CD8-positive, alpha-beta memory T cell (primary cell): ENCODE measurements at regions not wholly inside any gene's neighbourhood (a gene's known extent, or its start where the extent isn't known, plus 50 kb on each side); places are given as distances from the start of the nearest gene placed in this dataset.
"Not testable (repeated sequence)": the region's sequence is repeated elsewhere in the genome, so short reads cannot be mapped to it uniquely, and the experiment has no call there.

Experiments
- CTCF ChIA-PET: fragments of 350-600 bp; sonication (Branson Sonifier 250); formaldehyde crosslinking; loops from one replicate; lab custom pipeline; 2021; ENCODE audit warnings: antibody characterized with exemption; lab: Charles Lee
- POLR2A ChIA-PET: fragments of 350-600 bp; sonication (Branson Sonifier 250); formaldehyde crosslinking; loops from one replicate; lab custom pipeline; 2021; ENCODE audit warnings: antibody characterized with exemption; lab: Charles Lee
- DNase-seq, 5 donors: peaks; one replicate each; pipeline versions ENCODE4 v3.0.0 to v3.0.0-alpha.2; 2020 to 2022; ENCODE audit warnings: mixed read lengths in 1 of 5
- H3K27ac ChIP-seq: one replicate; pipeline ENCODE4 v1.7.0; 2013; ENCODE audit warnings: low read depth, mild to moderate bottlenecking, low read length, moderate library complexity
- H3K27me3 ChIP-seq: 2 replicates; pipeline ENCODE4 v1.7.0; 2013; ENCODE audit warnings: low read length, mild to moderate bottlenecking; ENCODE audit not compliant: insufficient read depth, poor library complexity, severe bottlenecking
- H3K36me3 ChIP-seq: 2 replicates; pipeline ENCODE4 v1.7.0; 2013; ENCODE audit warnings: mild to moderate bottlenecking, low read length, moderate library complexity; ENCODE audit not compliant: insufficient read depth
- H3K4me1 ChIP-seq: 2 replicates; pipeline ENCODE4 v1.7.0; 2013; ENCODE audit warnings: mild to moderate bottlenecking, low read length, moderate library complexity; ENCODE audit not compliant: insufficient read depth
- H3K4me3 ChIP-seq: 2 replicates; pipeline ENCODE4 v1.7.0; 2013; ENCODE audit warnings: mild to moderate bottlenecking, low read length
- H3K9me3 ChIP-seq: 2 replicates; pipeline ENCODE4 v1.7.0; 2013; ENCODE audit warnings: mild to moderate bottlenecking, low read length
- H3K27ac Mint-ChIP-seq, 8 donors: one replicate each; pipeline ENCODE4 v1.8.0; 2020 to 2021; ENCODE audit warnings: mixed read lengths in 8 of 8, mild to moderate bottlenecking in 6 of 8, inconsistent platforms in 3 of 8, moderate library complexity in 3 of 8
- H3K27me3 Mint-ChIP-seq, 2 donors: one replicate each; pipeline ENCODE4 v1.8.0; 2020 to 2021; ENCODE audit warnings: mixed read lengths in 2 of 2, mild to moderate bottlenecking in 1 of 2, moderate library complexity in 1 of 2
- H3K36me3 Mint-ChIP-seq, 3 donors: one replicate each; pipeline ENCODE4 v1.8.0; 2020 to 2021; ENCODE audit warnings: mixed read lengths in 3 of 3, inconsistent platforms in 1 of 3, mild to moderate bottlenecking in 1 of 3
- H3K4me1 Mint-ChIP-seq, 3 donors: one replicate each; pipeline ENCODE4 v1.8.0; 2020 to 2021; ENCODE audit warnings: mixed read lengths in 3 of 3, inconsistent platforms in 1 of 3, mild to moderate bottlenecking in 1 of 3
- H3K4me3 Mint-ChIP-seq, 7 donors: one replicate each; pipeline ENCODE4 v1.8.0; 2020 to 2021; ENCODE audit warnings: mixed read lengths in 7 of 7, mild to moderate bottlenecking in 6 of 7, moderate library complexity in 4 of 7, inconsistent platforms in 2 of 7
- H3K9me3 Mint-ChIP-seq, 5 donors: one replicate each; pipeline ENCODE4 v1.8.0; 2020 to 2022; ENCODE audit warnings: mixed read lengths in 5 of 5, mild to moderate bottlenecking in 3 of 5, moderate library complexity in 2 of 5, inconsistent platforms in 1 of 5

GRCh38 chr4:148630051-148630450, 187.8 kb upstream of the NR3C2 start:
- Histone ChIP-seq H3K9me3 (no peaks in the 10 kb centered on the region), H3K27ac (no peak overlapping the region), H3K4me3 (no peak overlapping the region), H3K4me1 (no peaks in the 10 kb centered on the region), H3K36me3 (no peaks in the 10 kb centered on the region), H3K27me3 (no peaks in the 10 kb centered on the region)
- Mint-ChIP-seq H3K36me3 (no peaks in the 10 kb centered on the region), H3K4me3 (no peak overlapping the region), H3K27ac (no peak overlapping the region), H3K4me1 (no peaks in the 10 kb centered on the region), H3K9me3 (peaks cover 0 to 6% (median 2%) of the 10 kb centered on the region in 5 donors), H3K27me3 (peaks cover 3 to 4% of the 10 kb centered on the region in 2 donors)
- DNase-seq: no peak
- CTCF ChIA-PET: no interaction called here
- POLR2A ChIA-PET: no interaction called here

GRCh38 chr4:148618856-148619255, 176.6 kb upstream of the NR3C2 start:
- Histone ChIP-seq H3K36me3 (no peaks in the 10 kb centered on the region), H3K27ac (no peak overlapping the region), H3K4me1 (no peaks in the 10 kb centered on the region), H3K27me3 (no peaks in the 10 kb centered on the region), H3K9me3 (no peaks in the 10 kb centered on the region), H3K4me3 (no peak overlapping the region)
- no peaks in the 10 kb centered on the region for H3K4me1 Mint-ChIP-seq
- peaks cover 0 to 2% of the 10 kb centered on the region in 2 donors for H3K27me3 Mint-ChIP-seq
- ChIA-PET CTCF (no interaction called here), POLR2A (no interaction called here)
- peaks cover 10 to 35% (median 21%) of the 10 kb centered on the region in 5 donors for H3K9me3 Mint-ChIP-seq
- no peak overlapping the region for H3K4me3 Mint-ChIP-seq
- H3K36me3 Mint-ChIP-seq: peaks cover 0 to 11% (median 0%) of the 10 kb centered on the region in 3 donors
- no peak for DNase-seq
- H3K27ac Mint-ChIP-seq: no peak overlapping the region

- H3K4me1 Mint-ChIP-seq: no peaks in the 10 kb centered on the region
- DNase-seq: no peak
Measured at GRCh38 chr4:148608968-148609367, 166.8 kb upstream of the NR3C2 start.

GRCh38 chr4:148598418-148599207, 156.4 kb upstream of the NR3C2 start:
- H3K27ac Mint-ChIP-seq, H3K4me1 ChIP-seq, H3K27ac ChIP-seq, H3K27me3 ChIP-seq, DNase-seq, CTCF ChIA-PET, H3K4me3 Mint-ChIP-seq, POLR2A ChIA-PET, H3K4me3 ChIP-seq, H3K4me1 Mint-ChIP-seq, H3K27me3 Mint-ChIP-seq, H3K36me3 ChIP-seq, H3K9me3 ChIP-seq: not testable (repeated sequence)
- H3K9me3 Mint-ChIP-seq: peaks cover 28 to 65% (median 52%) of the 10 kb centered on the region in 5 donors
- peaks cover 2 to 48% (median 4%) of the 10 kb centered on the region in 3 donors for H3K36me3 Mint-ChIP-seq

More at GRCh38 chr4:148608968-148609367, 166.8 kb upstream of the NR3C2 start:
- Histone ChIP-seq H3K4me3 (no peak overlapping the region), H3K36me3 (no peaks in the 10 kb centered on the region), H3K9me3 (no peaks in the 10 kb centered on the region), H3K27ac (no peak overlapping the region), H3K4me1 (no peaks in the 10 kb centered on the region), H3K27me3 (no peaks in the 10 kb centered on the region)
- peaks cover 0 to 18% (median 16%) of the 10 kb centered on the region in 5 donors for H3K9me3 Mint-ChIP-seq
- peaks cover 0 to 27% (median 0%) of the 10 kb centered on the region in 3 donors for H3K36me3 Mint-ChIP-seq
- POLR2A ChIA-PET: no interaction called here
- H3K27me3 Mint-ChIP-seq: peaks cover 0 to 3% of the 10 kb centered on the region in 2 donors
- CTCF ChIA-PET: no interaction called here
- H3K27ac Mint-ChIP-seq: no peak overlapping the region
- H3K4me3 Mint-ChIP-seq: no peak overlapping the region

- POLR2A ChIA-PET: no interaction called here
- CTCF ChIA-PET: no interaction called here
- Histone ChIP-seq H3K27me3 (no peaks in the 10 kb centered on the region), H3K9me3 (no peaks in the 10 kb centered on the region), H3K4me1 (no peaks in the 10 kb centered on the region), H3K27ac (no peak overlapping the region), H3K36me3 (no peaks in the 10 kb centered on the region), H3K4me3 (no peak overlapping the region)
- Mint-ChIP-seq H3K4me3 (no peak overlapping the region), H3K4me1 (peaks cover 0 to 3% (median 2%) of the 10 kb centered on the region in 3 donors), H3K36me3 (peaks cover 0 to 22% (median 0%) of the 10 kb centered on the region in 3 donors), H3K27ac (no peak overlapping the region), H3K27me3 (peaks cover 0 to 3% of the 10 kb centered on the region in 2 donors), H3K9me3 (peaks cover 3 to 37% (median 27%) of the 10 kb centered on the region in 5 donors)
- no peak for DNase-seq
Measured at GRCh38 chr4:148589182-148589581, 147.0 kb upstream of the NR3C2 start.

- POLR2A ChIA-PET: no interaction called here
- H3K9me3 ChIP-seq: no peaks in the 10 kb centered on the region
- no peaks in the 10 kb centered on the region for H3K4me1 ChIP-seq
- no peaks in the 10 kb centered on the region for H3K27me3 ChIP-seq
- Mint-ChIP-seq H3K27ac (no peak overlapping the region), H3K9me3 (peaks cover 2 to 6% (median 3%) of the 10 kb centered on the region in 5 donors), H3K4me1 (no peaks in the 10 kb centered on the region), H3K36me3 (peaks cover 0 to 4% (median 0%) of the 10 kb centered on the region in 3 donors), H3K27me3 (peaks cover 0 to 1% of the 10 kb centered on the region in 2 donors), H3K4me3 (no peak overlapping the region)
- H3K27ac ChIP-seq: no peak overlapping the region
- no peaks in the 10 kb centered on the region for H3K36me3 ChIP-seq
- no peak overlapping the region for H3K4me3 ChIP-seq
- CTCF ChIA-PET: no interaction called here
- no peak for DNase-seq
Measured at GRCh38 chr4:148575577-148575976, 133.4 kb upstream of the NR3C2 start.

- no peak overlapping the region for H3K27ac ChIP-seq
- no peaks in the 10 kb centered on the region for H3K4me1 ChIP-seq
- ChIA-PET POLR2A (no interaction called here), CTCF (no interaction called here)
- H3K27me3 ChIP-seq: no peaks in the 10 kb centered on the region
- Mint-ChIP-seq H3K36me3 (peaks cover 0 to 4% (median 1%) of the 10 kb centered on the region in 3 donors), H3K27ac (no peak overlapping the region), H3K4me3 (no peak overlapping the region), H3K27me3 (peaks cover 0 to 1% of the 10 kb centered on the region in 2 donors), H3K4me1 (no peaks in the 10 kb centered on the region), H3K9me3 (peaks cover 4 to 10% (median 6%) of the 10 kb centered on the region in 5 donors)
- no peak overlapping the region for H3K4me3 ChIP-seq
- DNase-seq: no peak
- no peaks in the 10 kb centered on the region for H3K36me3 ChIP-seq
- H3K9me3 ChIP-seq: no peaks in the 10 kb centered on the region
Measured at GRCh38 chr4:148574911-148575310, 132.7 kb upstream of the NR3C2 start.

GRCh38 chr4:148574502-148574901, 132.3 kb upstream of the NR3C2 start:
- H3K27ac Mint-ChIP-seq: no peak overlapping the region
- H3K27me3 Mint-ChIP-seq: peaks cover 0 to 1% of the 10 kb centered on the region in 2 donors
- peaks cover 0 to 4% (median 1%) of the 10 kb centered on the region in 3 donors for H3K36me3 Mint-ChIP-seq
- no peaks in the 10 kb centered on the region for H3K27me3 ChIP-seq
- no peak overlapping the region for H3K4me3 Mint-ChIP-seq
- peaks cover 8 to 14% (median 10%) of the 10 kb centered on the region in 5 donors for H3K9me3 Mint-ChIP-seq
- CTCF ChIA-PET: no interaction called here
- H3K4me3 ChIP-seq: no peak overlapping the region
- H3K4me1 ChIP-seq: no peaks in the 10 kb centered on the region
- no peak overlapping the region for H3K27ac ChIP-seq
- no peaks in the 10 kb centered on the region for H3K36me3 ChIP-seq
- no peaks in the 10 kb centered on the region for H3K4me1 Mint-ChIP-seq
- DNase-seq: no peak
- H3K9me3 ChIP-seq: no peaks in the 10 kb centered on the region
- POLR2A ChIA-PET: no interaction called here
